AG04450 (cell line): ENCODE measurements at regions not wholly inside any gene's neighbourhood (a gene's known extent, or its start where the extent isn't known, plus 50 kb on each side); places are given as distances from the start of the nearest gene placed in this dataset.
"Not testable (repeated sequence)": the region's sequence is repeated elsewhere in the genome, so short reads cannot be mapped to it uniquely, and the experiment has no call there.

Experiments
- CTCF ChIA-PET: fragments of 300-600, 350-600 bp; formaldehyde crosslinking; extraction: SDS; loops from one replicate; lab custom pipeline; 2022; ENCODE audit warnings: antibody characterized with exemption, inconsistent platforms; lab: Charles Lee
- POLR2A ChIA-PET: fragments of 350-600 bp; formaldehyde crosslinking; extraction: SDS; loops from one replicate; lab custom pipeline; 2021; ENCODE audit warnings: antibody characterized with exemption, inconsistent platforms; lab: Yijun Ruan, JAX
- DNase-seq: peaks from one replicate; pipeline ENCODE4 v3.0.0-alpha.2; 2011; ENCODE audit warnings: low read depth, low spot score
- H3K27ac ChIP-seq: one replicate; pipeline ENCODE4 v1.5.1; 2012; ENCODE audit warnings: low read depth, low read length, control low read depth
- H3K27me3 ChIP-seq: one replicate; pipeline ENCODE4 v1.6.0; 2012; ENCODE audit warnings: low read length; ENCODE audit not compliant: control insufficient read depth, insufficient read depth
- H3K4me3 ChIP-seq: 2 replicates; pipeline ENCODE4 v1.5.1; 2011; ENCODE audit warnings: mild to moderate bottlenecking, low read depth, low read length, control low read depth
- H3K9me3 ChIP-seq: 2 replicates; pipeline ENCODE4 v1.5.1; 2012; ENCODE audit warnings: low read length; ENCODE audit not compliant: control insufficient read depth, insufficient read depth
- CTCF ChIP-seq: IDR thresholded peaks from 2 replicates; pipeline ENCODE4 v1.5.1; 2011; ENCODE audit warnings: low read depth, low read length, control low read depth, inconsistent platforms

GRCh38 chr14:105980224-105980623 is 453.8 kb downstream of the TMEM121 start:
- no peak overlapping the region for H3K27ac ChIP-seq
- no peak for TF ChIP-seq CTCF
- CTCF ChIA-PET = no interaction called here
- peaks cover 22% of the 10 kb centered on the region for H3K9me3 ChIP-seq
- POLR2A ChIA-PET = no interaction called here
- no peaks in the 10 kb centered on the region for H3K27me3 ChIP-seq
- H3K4me3 ChIP-seq = no peak overlapping the region
- DNase-seq = no peak

- H3K27ac ChIP-seq, CTCF ChIA-PET, H3K27me3 ChIP-seq, POLR2A ChIA-PET, H3K4me3 ChIP-seq, DNase-seq: not testable (repeated sequence)
- H3K9me3 ChIP-seq = peaks cover 19% of the 10 kb centered on the region
Measured at GRCh38 chr14:105981517-105982302, 455.3 kb downstream of the TMEM121 start.

- TF ChIP-seq CTCF = no peak
- ChIA-PET POLR2A (no interaction called here), CTCF (no interaction called here)
- Histone ChIP-seq H3K4me3 (no peak overlapping the region), H3K9me3 (peaks cover 19% of the 10 kb centered on the region), H3K27me3 (no peaks in the 10 kb centered on the region), H3K27ac (no peak overlapping the region)
- DNase-seq = no peak
Measured at GRCh38 chr14:105982664-105983063, 456.3 kb downstream of the TMEM121 start.

GRCh38 chr14:105986894-105987284 is 460.5 kb downstream of the TMEM121 start:
- ChIA-PET POLR2A (no interaction called here), CTCF (no interaction called here)
- no peak for DNase-seq
- peaks cover 14% of the 10 kb centered on the region for H3K9me3 ChIP-seq
- no peak overlapping the region for H3K27ac ChIP-seq
- no peak for TF ChIP-seq CTCF
- no peak overlapping the region for H3K4me3 ChIP-seq
- H3K27me3 ChIP-seq = no peaks in the 10 kb centered on the region

- no peak overlapping the region for H3K27ac ChIP-seq
- TF ChIP-seq CTCF = no peak
- H3K9me3 ChIP-seq = peaks cover 10% of the 10 kb centered on the region
- ChIA-PET POLR2A (no interaction called here), CTCF (no interaction called here)
- H3K4me3 ChIP-seq = no peak overlapping the region
- H3K27me3 ChIP-seq = no peaks in the 10 kb centered on the region
- DNase-seq = no peak
Measured at GRCh38 chr14:105987563-105987962, 461.2 kb downstream of the TMEM121 start.
